Caco-2 (cell line): ENCODE measurements at regions not wholly inside any gene's neighbourhood (a gene's known extent, or its start where the extent isn't known, plus 50 kb on each side); places are given as distances from the start of the nearest gene placed in this dataset.

Source experiments
- BruUV-seq: library from RNA; stranded (reverse); fragments of 400-500 nt; replicated peaks from 2 replicates; lab custom pipeline; 2021; lab: Mats Ljungman, UMichigan
- CTCF ChIA-PET: fragments of 300-600 bp; sonication (Branson Sonifier 250); formaldehyde crosslinking; loops from one replicate; lab custom pipeline; 2022; ENCODE audit warnings: antibody characterized with exemption; lab: Charles Lee
- POLR2A ChIA-PET: fragments of 300-600 bp; sonication (Branson Sonifier 250); formaldehyde crosslinking; loops from one replicate; lab custom pipeline; 2022; ENCODE audit warnings: antibody characterized with exemption; lab: Charles Lee
- DNase-seq, 2 experiments: peaks; one replicate each; pipeline versions ENCODE4 v3.0.0 to v3.0.0-alpha.2; 2020 to 2022
- H3K27me3 ChIP-seq: replicated peaks from 2 replicates; pipeline ENCODE4 v1.6.0; 2011; ENCODE audit warnings: low read length; ENCODE audit not compliant: control insufficient read depth, insufficient read depth
- H3K36me3 ChIP-seq: 2 replicates; pipeline ENCODE4 v1.5.1; 2011; ENCODE audit warnings: low read length; ENCODE audit not compliant: control insufficient read depth, insufficient read depth
- H3K4me1 ChIP-seq: fragments of 250-450 bp; sonication (Bioruptor Pico); 2 replicates; pipeline ENCODE4 v1.5.1; 2020; ENCODE audit warnings: mild to moderate bottlenecking
- H3K4me3 ChIP-seq: 2 replicates; pipeline ENCODE4 v1.5.1; 2011; ENCODE audit warnings: low read depth, mild to moderate bottlenecking, control low read depth, low read length
- H3K9me3 ChIP-seq: fragments of 250-450 bp; sonication (Bioruptor Pico); 2 replicates; pipeline ENCODE4 v1.5.1; 2020; ENCODE audit warnings: mild to moderate bottlenecking, moderate library complexity
- H3K27ac Mint-ChIP-seq: one replicate; pipeline ENCODE4 v1.8.0; 2022; ENCODE audit warnings: mixed read lengths; ENCODE audit not compliant: unreplicated experiment
- H3K27me3 Mint-ChIP-seq: one replicate; pipeline ENCODE4 v1.8.0; 2022; ENCODE audit warnings: mixed read lengths; ENCODE audit not compliant: insufficient read depth, unreplicated experiment
- H3K36me3 Mint-ChIP-seq: one replicate; pipeline ENCODE4 v1.8.0; 2022; ENCODE audit warnings: mild to moderate bottlenecking, mixed read lengths; ENCODE audit not compliant: insufficient read depth, unreplicated experiment
- H3K4me1 Mint-ChIP-seq: one replicate; pipeline ENCODE4 v1.8.0; 2022; ENCODE audit warnings: low read depth, mixed read lengths; ENCODE audit not compliant: unreplicated experiment
- H3K4me3 Mint-ChIP-seq: one replicate; pipeline ENCODE4 v1.8.0; 2022; ENCODE audit warnings: mild to moderate bottlenecking, moderate library complexity, mixed read lengths; ENCODE audit not compliant: unreplicated experiment
- H3K9me3 Mint-ChIP-seq: one replicate; pipeline ENCODE4 v1.8.0; 2022; ENCODE audit warnings: mixed read lengths; ENCODE audit not compliant: unreplicated experiment
- CTCF ChIP-seq, 2 experiments: fragments of 200-600 bp in 1 of 2; IDR thresholded peaks; 1 replicate in 1 of 2; 2 replicates in 1 of 2; pipeline versions ENCODE4 v1.5.1 to v1.8.0; 2011 to 2022; ENCODE audit warnings: antibody characterized with exemption in 1 of 2, control low read depth in 1 of 2, inconsistent platforms in 1 of 2, low read depth in 1 of 2, low read length in 1 of 2, mild to moderate bottlenecking in 1 of 2, moderate library complexity in 1 of 2; ENCODE audit not compliant: insufficient read depth in 1 of 2, severe bottlenecking in 1 of 2, unreplicated experiment in 1 of 2
- intact Hi-C: fragments of 100-400 bp; cut with micrococcal nuclease; formaldehyde crosslinking; loops from one replicate; pipeline ENCODE4 v1.10.0; 2022; ENCODE audit not compliant: unreplicated experiment

- H3K4me3 Mint-ChIP-seq: no peak overlapping the region
- H3K36me3 Mint-ChIP-seq: no peaks in the 10 kb centered on the region
- POLR2A ChIA-PET: no interaction called here
- DNase-seq: no peak
- no peaks in the 10 kb centered on the region for H3K9me3 ChIP-seq
- H3K4me1 Mint-ChIP-seq: peaks cover 5% of the 10 kb centered on the region
- no peak for TF ChIP-seq CTCF (IDR thresholded peaks at IDR 0.05; ENCODE audit: insufficient read depth in 1 of 2, low read depth in 1 of 2, low read length in 1 of 2, severe bottlenecking in 1 of 2, unreplicated experiment in 1 of 2)
- intact Hi-C loops: no loop called here
- no peak overlapping the region for H3K4me3 ChIP-seq
- H3K27me3 ChIP-seq: no peaks in the 10 kb centered on the region
- no peak overlapping the region for H3K27ac Mint-ChIP-seq
- H3K4me1 ChIP-seq: peaks cover 2% of the 10 kb centered on the region; the same call in 1 of the 2 replicates
- no peaks in the 10 kb centered on the region for H3K27me3 Mint-ChIP-seq
- H3K9me3 Mint-ChIP-seq: peaks cover 8% of the 10 kb centered on the region
- no TSS peak for BruUV-seq
- CTCF ChIA-PET: no interaction called here
- no peaks in the 10 kb centered on the region for H3K36me3 ChIP-seq
Observed at GRCh38 chr5:142253938-142254337, 70.9 kb downstream of the SPRY4 start.

- no peak for TF ChIP-seq CTCF (IDR thresholded peaks at IDR 0.05; ENCODE audit: insufficient read depth in 1 of 2, low read depth in 1 of 2, low read length in 1 of 2, severe bottlenecking in 1 of 2, unreplicated experiment in 1 of 2)
- no peak overlapping the region for H3K27ac Mint-ChIP-seq
- intact Hi-C loops: no loop called here
Observed at GRCh38 chr5:142250119-142250518, 74.7 kb downstream of the SPRY4 start.

DNA sequence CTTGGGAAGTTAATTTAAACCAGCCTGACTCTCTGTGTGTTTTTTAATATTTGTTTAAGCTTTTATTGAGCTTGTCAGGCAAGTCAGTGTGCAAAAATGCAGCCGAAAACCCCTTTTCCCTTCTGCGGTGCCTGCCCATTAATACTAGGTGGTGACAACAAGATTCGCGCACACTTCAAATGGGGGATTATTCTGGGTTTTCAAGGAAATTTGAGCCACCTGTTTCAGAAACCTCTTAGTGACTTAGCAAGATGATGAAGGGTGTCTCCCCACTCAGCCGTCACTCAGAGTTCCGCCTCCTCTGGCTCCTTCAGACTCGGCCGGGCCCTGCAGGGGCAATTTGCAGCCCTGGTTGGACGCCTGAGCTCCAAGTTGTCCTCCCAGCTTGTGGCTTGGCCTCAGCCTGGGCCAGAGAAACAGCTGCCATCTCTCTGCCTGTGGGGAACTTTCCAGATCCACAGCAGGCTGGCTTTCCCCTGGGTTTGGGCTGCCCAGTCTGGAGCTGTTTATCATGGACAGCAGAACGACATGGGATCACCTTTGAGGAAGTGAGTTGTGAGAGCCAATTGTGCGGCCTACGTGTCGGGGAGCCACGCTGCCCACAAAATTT is 75.9 kb downstream of the SPRY4 start:
- Histone ChIP-seq H3K27me3 (no peaks in the 10 kb centered on the region), H3K9me3 (no peaks in the 10 kb centered on the region), H3K4me3 (no peak overlapping the region), H3K4me1 (peaks cover 9% of the 10 kb centered on the region; the same call in 1 of the 2 replicates), H3K36me3 (no peaks in the 10 kb centered on the region)
- ChIA-PET POLR2A (no interaction called here), CTCF (no interaction called here)
- peak in 1 of 2 experiments; percentile 20 for DNase-seq
- peaks cover 5% of the 10 kb centered on the region for H3K4me1 Mint-ChIP-seq
- peaks cover 8% of the 10 kb centered on the region for H3K9me3 Mint-ChIP-seq
- BruUV-seq: no TSS peak
- H3K36me3 Mint-ChIP-seq: no peaks in the 10 kb centered on the region
- H3K4me3 Mint-ChIP-seq: no peak overlapping the region
- no peak for TF ChIP-seq CTCF (IDR thresholded peaks at IDR 0.05; ENCODE audit: insufficient read depth in 1 of 2, low read depth in 1 of 2, low read length in 1 of 2, severe bottlenecking in 1 of 2, unreplicated experiment in 1 of 2)
- peak overlapping the region; percentile 70 for H3K27ac Mint-ChIP-seq
- intact Hi-C loops: no loop called here
- H3K27me3 Mint-ChIP-seq: no peaks in the 10 kb centered on the region

More at GRCh38 chr5:142250119-142250518, 74.7 kb downstream of the SPRY4 start:
- Mint-ChIP-seq H3K36me3 (no peaks in the 10 kb centered on the region), H3K4me3 (no peak overlapping the region), H3K27me3 (no peaks in the 10 kb centered on the region), H3K9me3 (peaks cover 8% of the 10 kb centered on the region), H3K4me1 (peaks cover 5% of the 10 kb centered on the region)
- Histone ChIP-seq H3K4me1 (peaks cover 9% of the 10 kb centered on the region; the same call in 1 of the 2 replicates), H3K4me3 (no peak overlapping the region), H3K27me3 (no peaks in the 10 kb centered on the region), H3K9me3 (no peaks in the 10 kb centered on the region), H3K36me3 (no peaks in the 10 kb centered on the region)
- ChIA-PET POLR2A (no interaction called here), CTCF (no interaction called here)
- no TSS peak for BruUV-seq
- no peak for DNase-seq
